ENCODE measurements at regions not wholly inside any gene's neighbourhood (a gene's known extent, or its start where the extent isn't known, plus 50 kb on each side); places are given as distances from the start of the nearest gene placed in this dataset.

- Histone ChIP-seq H3K4me1 (ENCODE audit: control insufficient read depth in 4 of 4, insufficient read depth in 4 of 4, low read length in 3 of 4) (no peaks in the 10 kb centered on the region), H3K9me3 (ENCODE audit: control insufficient read depth in 4 of 4, low read length in 3 of 4) (no peaks in the 10 kb centered on the region), H3K27me3 (ENCODE audit: control insufficient read depth in 4 of 4, insufficient read depth in 4 of 4, low read length in 3 of 4) (no peaks in the 10 kb centered on the region), H3K4me3 (ENCODE audit: low read depth in 1 of 3, low read length in 3 of 3) (no peak overlapping the region), H3K36me3 (ENCODE audit: control insufficient read depth in 4 of 4, insufficient read depth in 3 of 4, low read depth in 1 of 4, low read length in 3 of 4) (no peaks in the 10 kb centered on the region), H3K27ac (ENCODE audit: low read depth in 1 of 2, low read length in 2 of 2) (no peak overlapping the region), H3K9ac (ENCODE audit: low read depth in 1 of 2, low read length in 2 of 2) (no peak overlapping the region)
- TF ChIP-seq, protein P1, sequence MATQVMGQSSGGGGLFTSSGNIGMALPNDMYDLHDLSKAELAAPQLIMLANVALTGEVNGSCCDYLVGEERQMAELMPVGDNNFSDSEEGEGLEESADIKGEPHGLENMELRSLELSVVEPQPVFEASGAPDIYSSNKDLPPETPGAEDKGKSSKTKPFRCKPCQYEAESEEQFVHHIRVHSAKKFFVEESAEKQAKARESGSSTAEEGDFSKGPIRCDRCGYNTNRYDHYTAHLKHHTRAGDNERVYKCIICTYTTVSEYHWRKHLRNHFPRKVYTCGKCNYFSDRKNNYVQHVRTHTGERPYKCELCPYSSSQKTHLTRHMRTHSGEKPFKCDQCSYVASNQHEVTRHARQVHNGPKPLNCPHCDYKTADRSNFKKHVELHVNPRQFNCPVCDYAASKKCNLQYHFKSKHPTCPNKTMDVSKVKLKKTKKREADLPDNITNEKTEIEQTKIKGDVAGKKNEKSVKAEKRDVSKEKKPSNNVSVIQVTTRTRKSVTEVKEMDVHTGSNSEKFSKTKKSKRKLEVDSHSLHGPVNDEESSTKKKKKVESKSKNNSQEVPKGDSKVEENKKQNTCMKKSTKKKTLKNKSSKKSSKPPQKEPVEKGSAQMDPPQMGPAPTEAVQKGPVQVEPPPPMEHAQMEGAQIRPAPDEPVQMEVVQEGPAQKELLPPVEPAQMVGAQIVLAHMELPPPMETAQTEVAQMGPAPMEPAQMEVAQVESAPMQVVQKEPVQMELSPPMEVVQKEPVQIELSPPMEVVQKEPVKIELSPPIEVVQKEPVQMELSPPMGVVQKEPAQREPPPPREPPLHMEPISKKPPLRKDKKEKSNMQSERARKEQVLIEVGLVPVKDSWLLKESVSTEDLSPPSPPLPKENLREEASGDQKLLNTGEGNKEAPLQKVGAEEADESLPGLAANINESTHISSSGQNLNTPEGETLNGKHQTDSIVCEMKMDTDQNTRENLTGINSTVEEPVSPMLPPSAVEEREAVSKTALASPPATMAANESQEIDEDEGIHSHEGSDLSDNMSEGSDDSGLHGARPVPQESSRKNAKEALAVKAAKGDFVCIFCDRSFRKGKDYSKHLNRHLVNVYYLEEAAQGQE (IDR thresholded peaks at IDR 0.05): no peak
- TF ChIP-seq GABPA (IDR thresholded peaks at IDR 0.05 in 1 of 2, conservative IDR thresholded peaks at IDR 0.05 in 1 of 2) (no peak), RXRA (IDR thresholded peaks at IDR 0.05) (no peak), RAD21 (IDR thresholded peaks at IDR 0.05) (no peak), SP1 (IDR thresholded peaks at IDR 0.05) (no peak), ZBTB33 (IDR thresholded peaks at IDR 0.05) (no peak), EGR1 (IDR thresholded peaks at IDR 0.05; ENCODE audit: low read depth in 2 of 2) (no peak), HNF4G (IDR thresholded peaks at IDR 0.05) (no peak), ATF3 (IDR thresholded peaks at IDR 0.05) (no peak), HNF4A (conservative IDR thresholded peaks at IDR 0.05) (no peak), FOXA2 (IDR thresholded peaks at IDR 0.05) (no peak), YY1 (IDR thresholded peaks at IDR 0.05) (no peak), JUND (IDR thresholded peaks at IDR 0.05) (no peak), FOXA1 (IDR thresholded peaks at IDR 0.05) (no peak), TAF1 (conservative IDR thresholded peaks at IDR 0.05) (no peak), NR2F2 (IDR thresholded peaks at IDR 0.05) (no peak), MAX (IDR thresholded peaks at IDR 0.05) (no peak)
- TF ChIP-seq, protein P2, sequence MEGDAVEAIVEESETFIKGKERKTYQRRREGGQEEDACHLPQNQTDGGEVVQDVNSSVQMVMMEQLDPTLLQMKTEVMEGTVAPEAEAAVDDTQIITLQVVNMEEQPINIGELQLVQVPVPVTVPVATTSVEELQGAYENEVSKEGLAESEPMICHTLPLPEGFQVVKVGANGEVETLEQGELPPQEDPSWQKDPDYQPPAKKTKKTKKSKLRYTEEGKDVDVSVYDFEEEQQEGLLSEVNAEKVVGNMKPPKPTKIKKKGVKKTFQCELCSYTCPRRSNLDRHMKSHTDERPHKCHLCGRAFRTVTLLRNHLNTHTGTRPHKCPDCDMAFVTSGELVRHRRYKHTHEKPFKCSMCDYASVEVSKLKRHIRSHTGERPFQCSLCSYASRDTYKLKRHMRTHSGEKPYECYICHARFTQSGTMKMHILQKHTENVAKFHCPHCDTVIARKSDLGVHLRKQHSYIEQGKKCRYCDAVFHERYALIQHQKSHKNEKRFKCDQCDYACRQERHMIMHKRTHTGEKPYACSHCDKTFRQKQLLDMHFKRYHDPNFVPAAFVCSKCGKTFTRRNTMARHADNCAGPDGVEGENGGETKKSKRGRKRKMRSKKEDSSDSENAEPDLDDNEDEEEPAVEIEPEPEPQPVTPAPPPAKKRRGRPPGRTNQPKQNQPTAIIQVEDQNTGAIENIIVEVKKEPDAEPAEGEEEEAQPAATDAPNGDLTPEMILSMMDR (IDR thresholded peaks at IDR 0.05; ENCODE audit: low read depth, low read length, missing input control): no peak
- DNase-seq (ENCODE audit: low spot score): no peak
- WGBS: 87% methylated on average over 4 of the region's 4 CpGs
Measured at GRCh38 chrX:121570072-121570841, 522.8 kb downstream of the GLUD2 start.
